ENCODE measurements at regions not wholly inside any gene's neighbourhood (a gene's known extent, or its start where the extent isn't known, plus 50 kb on each side); places are given as distances from the start of the nearest gene placed in this dataset.

DNA sequence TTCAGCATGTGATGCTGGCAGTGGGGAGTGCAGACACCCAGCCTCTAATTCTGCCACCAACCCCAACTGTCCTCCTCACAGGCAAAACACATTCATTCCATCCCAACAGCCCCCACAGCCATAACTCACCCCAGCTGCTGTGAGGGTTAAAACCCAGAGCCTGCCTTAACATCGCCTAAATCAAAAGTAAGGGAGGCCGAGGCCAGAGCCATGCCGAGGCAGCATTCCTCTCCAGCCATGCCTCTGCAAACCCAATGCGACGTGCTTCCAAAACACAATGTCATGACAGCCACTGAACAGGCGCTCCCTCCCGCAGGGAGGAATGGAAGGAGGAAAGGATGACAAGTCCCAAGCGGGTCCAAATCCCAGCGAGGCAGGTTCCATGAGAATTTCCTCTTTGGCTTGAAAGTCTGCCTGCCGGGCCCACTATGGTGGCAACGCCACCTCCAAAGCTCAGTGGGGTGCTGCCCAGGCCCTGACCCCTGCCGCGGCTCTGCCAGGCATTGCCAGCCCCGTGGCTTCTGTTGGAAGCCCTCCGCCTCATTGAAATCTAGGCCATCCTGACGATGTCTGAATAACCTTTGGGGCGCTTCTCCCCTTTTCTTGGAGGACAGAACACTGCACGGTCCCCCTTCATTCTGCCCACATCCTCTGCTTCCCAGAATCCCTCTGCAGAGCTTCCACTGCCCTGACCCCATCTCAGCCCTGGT lies 472.3 kb downstream of the BRD1 start:
- Histone ChIP-seq H3K27me3 (peaks cover 0 to 79% (median 27%) of the 10 kb centered on the region in 3 donors), H3K9me3 (no peaks in the 10 kb centered on the region), H3K27ac (no peak overlapping the region), H3K4me3 (no peak overlapping the region), H3K36me3 (no peaks in the 10 kb centered on the region), H3K4me1 (no peaks in the 10 kb centered on the region)
- intact Hi-C loops (cut with DNase I) = no loop called here
- TF ChIP-seq, protein P1, sequence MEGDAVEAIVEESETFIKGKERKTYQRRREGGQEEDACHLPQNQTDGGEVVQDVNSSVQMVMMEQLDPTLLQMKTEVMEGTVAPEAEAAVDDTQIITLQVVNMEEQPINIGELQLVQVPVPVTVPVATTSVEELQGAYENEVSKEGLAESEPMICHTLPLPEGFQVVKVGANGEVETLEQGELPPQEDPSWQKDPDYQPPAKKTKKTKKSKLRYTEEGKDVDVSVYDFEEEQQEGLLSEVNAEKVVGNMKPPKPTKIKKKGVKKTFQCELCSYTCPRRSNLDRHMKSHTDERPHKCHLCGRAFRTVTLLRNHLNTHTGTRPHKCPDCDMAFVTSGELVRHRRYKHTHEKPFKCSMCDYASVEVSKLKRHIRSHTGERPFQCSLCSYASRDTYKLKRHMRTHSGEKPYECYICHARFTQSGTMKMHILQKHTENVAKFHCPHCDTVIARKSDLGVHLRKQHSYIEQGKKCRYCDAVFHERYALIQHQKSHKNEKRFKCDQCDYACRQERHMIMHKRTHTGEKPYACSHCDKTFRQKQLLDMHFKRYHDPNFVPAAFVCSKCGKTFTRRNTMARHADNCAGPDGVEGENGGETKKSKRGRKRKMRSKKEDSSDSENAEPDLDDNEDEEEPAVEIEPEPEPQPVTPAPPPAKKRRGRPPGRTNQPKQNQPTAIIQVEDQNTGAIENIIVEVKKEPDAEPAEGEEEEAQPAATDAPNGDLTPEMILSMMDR (IDR thresholded peaks at IDR 0.05) = no peak
- TF ChIP-seq EP300 (IDR thresholded peaks at IDR 0.05) (no peak), POLR2AphosphoS5 (IDR thresholded peaks at IDR 0.05) (no peak), POLR2A (IDR thresholded peaks at IDR 0.05) (no peak)
- no peak for DNase-seq
- 84 to 91% methylated on average over 18 of the region's 18 CpGs for WGBS, 2 donors

DNA sequence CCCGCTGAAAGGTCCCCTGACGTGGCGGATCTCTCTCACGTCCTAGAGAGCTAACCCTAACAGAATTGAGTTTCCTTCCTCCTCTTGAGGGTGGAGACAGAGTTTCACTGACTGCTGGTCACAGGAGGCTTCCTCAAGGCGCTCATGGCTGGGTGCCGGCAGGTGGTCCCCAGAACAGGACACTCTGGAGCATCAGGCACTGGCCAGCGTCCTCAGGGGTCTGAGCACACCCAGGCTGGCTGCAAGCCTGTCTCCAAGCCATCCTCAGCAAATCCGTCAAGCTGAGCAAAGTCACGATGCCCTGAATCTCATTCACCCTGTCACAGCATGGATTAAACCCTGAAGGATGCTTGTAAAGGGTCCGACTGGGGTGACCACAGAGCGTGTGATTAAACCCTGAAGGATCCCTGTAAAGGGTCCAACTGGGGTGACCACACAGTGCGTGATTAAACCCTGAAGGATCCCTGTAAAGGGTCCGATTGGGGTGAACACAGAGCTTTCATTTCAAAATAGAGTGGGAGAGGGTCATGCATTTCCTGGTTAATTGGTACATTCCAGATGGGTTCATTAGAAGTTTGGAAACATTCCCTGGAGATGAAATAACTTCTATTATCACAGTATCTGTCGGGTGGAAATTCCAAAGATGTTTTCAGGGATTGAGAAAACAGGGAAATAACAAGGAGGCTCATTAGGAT lies 473.0 kb downstream of the BRD1 start:
- TF ChIP-seq POLR2AphosphoS5 (IDR thresholded peaks at IDR 0.05) = no peak
- Histone ChIP-seq H3K27ac (no peak overlapping the region), H3K36me3 (no peaks in the 10 kb centered on the region), H3K9me3 (no peaks in the 10 kb centered on the region), H3K27me3 (peaks cover 3 to 81% (median 27%) of the 10 kb centered on the region in 3 donors), H3K4me3 (no peak overlapping the region), H3K4me1 (no peaks in the 10 kb centered on the region)
- DNase-seq = no peak
- WGBS, 2 donors = 68% methylated on average over 14 of the region's 14 CpGs
- intact Hi-C loops (cut with DNase I) = no loop called here

GRCh38 chr22:49353235-49353634 lies 474.4 kb downstream of the BRD1 start:
- no peaks in the 10 kb centered on the region for H3K36me3 ChIP-seq
- intact Hi-C loops (cut with DNase I) = no loop called here
- DNase-seq = no peak
- TF ChIP-seq POLR2AphosphoS5 (IDR thresholded peaks at IDR 0.05) = no peak
- no peak for TF ChIP-seq POLR2A (IDR thresholded peaks at IDR 0.05)
- TF ChIP-seq, protein P1 (IDR thresholded peaks at IDR 0.05) = no peak
- no peak for TF ChIP-seq EP300 (IDR thresholded peaks at IDR 0.05)
- H3K4me3 ChIP-seq = no peak overlapping the region
- 86% methylated on average over 17 of the region's 17 CpGs for WGBS, 2 donors
- H3K9me3 ChIP-seq = no peaks in the 10 kb centered on the region
- H3K27ac ChIP-seq = no peak overlapping the region
- H3K4me1 ChIP-seq = no peaks in the 10 kb centered on the region
- peaks cover 3 to 87% (median 22%) of the 10 kb centered on the region in 3 donors for H3K27me3 ChIP-seq

GRCh38 chr22:49352361-49353169 lies 475.1 kb downstream of the BRD1 start:
- Histone ChIP-seq H3K27ac (no peak overlapping the region), H3K36me3 (no peaks in the 10 kb centered on the region), H3K9me3 (no peaks in the 10 kb centered on the region), H3K4me1 (no peaks in the 10 kb centered on the region), H3K27me3 (peaks cover 3 to 81% (median 18%) of the 10 kb centered on the region in 3 donors), H3K4me3 (no peak overlapping the region)
- no peak for TF ChIP-seq POLR2A (IDR thresholded peaks at IDR 0.05)
- TF ChIP-seq, protein P1 (IDR thresholded peaks at IDR 0.05) = no peak
- no peak for TF ChIP-seq POLR2AphosphoS5 (IDR thresholded peaks at IDR 0.05)
- TF ChIP-seq EP300 (IDR thresholded peaks at IDR 0.05) = no peak
- no peak for DNase-seq
- intact Hi-C loops (cut with DNase I) = no loop called here
- 84 to 86% methylated on average over 29 of the region's 29 CpGs for WGBS, 2 donors

- no peak for DNase-seq
- intact Hi-C loops (cut with DNase I) = no loop called here
- Histone ChIP-seq H3K4me3 (no peak overlapping the region), H3K4me1 (no peaks in the 10 kb centered on the region), H3K9me3 (no peaks in the 10 kb centered on the region), H3K27me3 (peaks cover 3 to 80% (median 18%) of the 10 kb centered on the region in 3 donors), H3K27ac (no peak overlapping the region), H3K36me3 (no peaks in the 10 kb centered on the region)
- WGBS, 2 donors = 68 to 72% methylated on average over 22 of the region's 22 CpGs
- TF ChIP-seq POLR2A (IDR thresholded peaks at IDR 0.05) = no peak
- TF ChIP-seq POLR2AphosphoS5 (IDR thresholded peaks at IDR 0.05) = no peak
- TF ChIP-seq EP300 (IDR thresholded peaks at IDR 0.05) = no peak
- TF ChIP-seq, protein P1 (IDR thresholded peaks at IDR 0.05) = no peak
These were observed 475.9 kb downstream of the BRD1 start for GRCh38 chr22:49351761-49352227.
